Thoracic aorta (tissue), 2 donors: ENCODE measurements at regions not wholly inside any gene's neighbourhood (a gene's known extent, or its start where the extent isn't known, plus 50 kb on each side); places are given as distances from the start of the nearest gene placed in this dataset.

ENCODE experiments used
- ATAC-seq: fragments of 150-250 bp; one replicate; pipeline ENCODE4 v1.8.0; 2017; ENCODE audit warnings: low read depth; ENCODE audit not compliant: insufficient number of reproducible peaks, low FRiP score
- DNase-seq: peaks from one replicate; pipeline ENCODE4 v3.0.0-alpha.2; 2020; ENCODE audit warnings: low spot score
- H3K27ac ChIP-seq, 2 donors: fragments of 200-600 bp; sonication (generic); 1 replicate in 1 of 2; 2 replicates in 1 of 2; pipeline ENCODE4 v1.5.1; 2016; ENCODE audit warnings: mild to moderate bottlenecking in 2 of 2, moderate library complexity in 2 of 2
- H3K27me3 ChIP-seq: fragments of 200-600 bp; sonication (generic); replicated peaks from 2 replicates; pipeline ENCODE4 v1.6.0; 2016; ENCODE audit warnings: mild to moderate bottlenecking; ENCODE audit not compliant: insufficient read depth
- H3K36me3 ChIP-seq: fragments of 200-600 bp; sonication (generic); one replicate; pipeline ENCODE4 v1.5.1; 2016
- H3K4me1 ChIP-seq, 2 donors: fragments of 200-600 bp; sonication (generic); 1 replicate in 1 of 2; 2 replicates in 1 of 2; pipeline versions ENCODE4 v1.5.1 to v1.6.0; 2016; ENCODE audit warnings: low read depth in 2 of 2, mild to moderate bottlenecking in 1 of 2; ENCODE audit not compliant: control insufficient read depth in 1 of 2
- H3K4me3 ChIP-seq: fragments of 200-600 bp; sonication (generic); 2 replicates; pipeline ENCODE4 v1.5.1; 2016; ENCODE audit warnings: mild to moderate bottlenecking
- H3K9me3 ChIP-seq: fragments of 200-600 bp; sonication (generic); 2 replicates; pipeline ENCODE4 v1.5.1; 2016
- CTCF ChIP-seq: fragments of 200-600 bp; sonication (generic); IDR thresholded peaks from one replicate; pipeline ENCODE4 v1.5.1; 2019; ENCODE audit warnings: antibody characterized with exemption

- H3K27me3 ChIP-seq = no peaks in the 10 kb centered on the region
- no peaks in the 10 kb centered on the region for H3K36me3 ChIP-seq
- no peak overlapping the region for H3K4me3 ChIP-seq
- H3K4me1 ChIP-seq = no peaks in the 10 kb centered on the region
- no peak overlapping the region for H3K27ac ChIP-seq
- TF ChIP-seq CTCF = no peak
- DNase-seq (no peak), ATAC-seq (no peak)
- no peaks in the 10 kb centered on the region for H3K9me3 ChIP-seq
These were observed 222.8 kb downstream of the TENT4A start for GRCh38 chr5:6936031-6936430.

- no peak for TF ChIP-seq CTCF
- Histone ChIP-seq H3K9me3 (no peaks in the 10 kb centered on the region), H3K27ac (no peak overlapping the region), H3K27me3 (no peaks in the 10 kb centered on the region), H3K4me1 (no peaks in the 10 kb centered on the region), H3K36me3 (no peaks in the 10 kb centered on the region), H3K4me3 (no peak overlapping the region)
- ATAC-seq = no peak
- no peak for DNase-seq
These were observed 224.4 kb downstream of the TENT4A start for GRCh38 chr5:6937677-6938076.

- DNase-seq (no peak), ATAC-seq (no peak)
- Histone ChIP-seq H3K27ac (no peak overlapping the region), H3K27me3 (no peaks in the 10 kb centered on the region), H3K36me3 (no peaks in the 10 kb centered on the region), H3K4me1 (no peaks in the 10 kb centered on the region), H3K9me3 (no peaks in the 10 kb centered on the region), H3K4me3 (no peak overlapping the region)
- no peak for TF ChIP-seq CTCF
These were observed 228.4 kb downstream of the TENT4A start for GRCh38 chr5:6941631-6942030.

- Histone ChIP-seq H3K36me3 (no peaks in the 10 kb centered on the region), H3K4me3 (no peak overlapping the region), H3K4me1 (no peaks in the 10 kb centered on the region), H3K27me3 (no peaks in the 10 kb centered on the region), H3K27ac (no peak overlapping the region), H3K9me3 (no peaks in the 10 kb centered on the region)
- ATAC-seq (no peak), DNase-seq (no peak)
- no peak for TF ChIP-seq CTCF
These were observed 230.2 kb downstream of the TENT4A start for GRCh38 chr5:6943197-6944112.

- no peak for DNase-seq
- ATAC-seq = no peak
- H3K4me3 ChIP-seq = no peak overlapping the region
- H3K27ac ChIP-seq = no peak overlapping the region
- H3K4me1 ChIP-seq = no peaks in the 10 kb centered on the region
- TF ChIP-seq CTCF = no peak
- no peaks in the 10 kb centered on the region for H3K9me3 ChIP-seq
- H3K27me3 ChIP-seq = no peaks in the 10 kb centered on the region
- H3K36me3 ChIP-seq = no peaks in the 10 kb centered on the region
These were observed 235.3 kb downstream of the TENT4A start for GRCh38 chr5:6948562-6948961.
